GM19452 (cell line): ENCODE measurements at regions not wholly inside any gene's neighbourhood (a gene's known extent, or its start where the extent isn't known, plus 50 kb on each side); places are given as distances from the start of the nearest gene placed in this dataset.
"Not testable (repeated sequence)": the region's sequence is repeated elsewhere in the genome, so short reads cannot be mapped to it uniquely, and the experiment has no call there.

ENCODE experiments used
- ATAC-seq: cut with Tn5 transposase; IDR thresholded peaks from one replicate; pipeline ENCODE4 v1.9.1; 2021; ENCODE audit not compliant: unreplicated experiment

GRCh38 chr1:80402625-80403024 is 1396.1 kb upstream of the ADGRL4 start:
- ATAC-seq = no peak

GRCh38 chr1:80401757-80402156 is 1395.2 kb upstream of the ADGRL4 start:
- no peak for ATAC-seq

- no peak for ATAC-seq
These were observed 1386.0 kb upstream of the ADGRL4 start for GRCh38 chr1:80392529-80392928.

GRCh38 chr1:80385650-80386049 is 1379.1 kb upstream of the ADGRL4 start:
- no peak for ATAC-seq

- no peak for ATAC-seq
These were observed 1378.4 kb upstream of the ADGRL4 start for GRCh38 chr1:80384959-80385358.

GRCh38 chr1:80384083-80384830 is 1377.7 kb upstream of the ADGRL4 start:
- no peak for ATAC-seq

- ATAC-seq = no peak
These were observed 1369.1 kb upstream of the ADGRL4 start for GRCh38 chr1:80375662-80376061.

- ATAC-seq = no peak
These were observed 1368.6 kb upstream of the ADGRL4 start for GRCh38 chr1:80375109-80375508.

- no peak for ATAC-seq
These were observed 1363.2 kb upstream of the ADGRL4 start for GRCh38 chr1:80369780-80370179.

GRCh38 chr1:80367058-80367457 is 1360.5 kb upstream of the ADGRL4 start:
- ATAC-seq = no peak

- no peak for ATAC-seq
These were observed 1359.0 kb upstream of the ADGRL4 start for GRCh38 chr1:80365359-80366021.

GRCh38 chr1:80363689-80364475 is 1357.4 kb upstream of the ADGRL4 start:
- no peak for ATAC-seq

- no peak for ATAC-seq
These were observed 1353.1 kb upstream of the ADGRL4 start for GRCh38 chr1:80359666-80360065.

- ATAC-seq = no peak
These were observed 1342.7 kb upstream of the ADGRL4 start for GRCh38 chr1:80349218-80349617.

- ATAC-seq = no peak
These were observed 1334.5 kb upstream of the ADGRL4 start for GRCh38 chr1:80341021-80341420.

- ATAC-seq = no peak
These were observed 1311.6 kb upstream of the ADGRL4 start for GRCh38 chr1:80318108-80318507.

GRCh38 chr1:80310703-80311245 is 1304.2 kb upstream of the ADGRL4 start:
- ATAC-seq = no peak

- ATAC-seq = no peak
These were observed 1298.9 kb upstream of the ADGRL4 start for GRCh38 chr1:80305466-80305865.

GRCh38 chr1:80293818-80294217 is 1287.3 kb upstream of the ADGRL4 start:
- ATAC-seq = no peak

GRCh38 chr1:80288750-80289149 is 1282.2 kb upstream of the ADGRL4 start:
- not testable (repeated sequence) for ATAC-seq

- ATAC-seq = no peak
These were observed 1276.0 kb upstream of the ADGRL4 start for GRCh38 chr1:80282536-80282935.

GRCh38 chr1:80278936-80279335 is 1272.4 kb upstream of the ADGRL4 start:
- no peak for ATAC-seq
